Trophoblast cell (in vitro differentiated cells and primary cell): ENCODE measurements at regions not wholly inside any gene's neighbourhood (a gene's known extent, or its start where the extent isn't known, plus 50 kb on each side); places are given as distances from the start of the nearest gene placed in this dataset.

ENCODE experiments used
- DNase-seq, 2 donors: peaks; one replicate each; pipeline ENCODE4 v3.0.0-alpha.2; 2016
- H2AFZ ChIP-seq: 2 replicates; pipeline ENCODE4 v1.6.1; 2013; ENCODE audit warnings: low read length, moderate library complexity, mild to moderate bottlenecking; ENCODE audit not compliant: insufficient read depth, poor library complexity
- H2AK5ac ChIP-seq: 2 replicates; pipeline ENCODE4 v1.6.1; 2013; ENCODE audit warnings: mild to moderate bottlenecking, low read length
- H2BK120ac ChIP-seq: 2 replicates; pipeline ENCODE4 v1.6.1; 2013; ENCODE audit warnings: low read length, mild to moderate bottlenecking, moderate library complexity; ENCODE audit not compliant: insufficient read depth, poor library complexity
- H2BK12ac ChIP-seq: 2 replicates; pipeline ENCODE4 v1.6.1; 2013; ENCODE audit warnings: mild to moderate bottlenecking, low read length, moderate library complexity
- H2BK5ac ChIP-seq: 2 replicates; pipeline ENCODE4 v1.6.1; 2013; ENCODE audit warnings: low read length, low read depth, moderate library complexity, mild to moderate bottlenecking; ENCODE audit not compliant: poor library complexity
- H3K14ac ChIP-seq: 2 replicates; pipeline ENCODE4 v1.6.1; 2013; ENCODE audit warnings: mild to moderate bottlenecking, low read length
- H3K18ac ChIP-seq: 2 replicates; pipeline ENCODE4 v1.6.1; 2013; ENCODE audit warnings: mild to moderate bottlenecking, low read length
- H3K23ac ChIP-seq: 2 replicates; pipeline ENCODE4 v1.6.1; 2013; ENCODE audit warnings: low read length
- H3K27ac ChIP-seq: 2 replicates; pipeline ENCODE4 v1.5.1; 2013; ENCODE audit warnings: low read depth, mild to moderate bottlenecking, inconsistent platforms, low read length, moderate library complexity
- H3K27me3 ChIP-seq: 2 replicates; pipeline ENCODE4 v1.6.1; 2013; ENCODE audit warnings: inconsistent platforms, mild to moderate bottlenecking, low read length, moderate library complexity; ENCODE audit not compliant: insufficient read depth
- H3K36me3 ChIP-seq, 2 experiments: 1 replicate in 1 of 2; 2 replicates in 1 of 2; pipeline ENCODE4 v1.6.1; 2013; ENCODE audit warnings: low read length in 2 of 2, mild to moderate bottlenecking in 2 of 2, moderate library complexity in 1 of 2; ENCODE audit not compliant: insufficient read depth in 2 of 2, control insufficient read depth in 1 of 2
- H3K4ac ChIP-seq: 2 replicates; pipeline ENCODE4 v1.6.1; 2013; ENCODE audit warnings: low read depth, mild to moderate bottlenecking, low read length, moderate library complexity
- H3K4me1 ChIP-seq, 2 experiments: 1 replicate in 1 of 2; 2 replicates in 1 of 2; pipeline ENCODE4 v1.6.1; 2013; ENCODE audit warnings: low read length in 2 of 2, mild to moderate bottlenecking in 2 of 2, moderate library complexity in 1 of 2; ENCODE audit not compliant: insufficient read depth in 2 of 2, control insufficient read depth in 1 of 2
- H3K4me2 ChIP-seq: 2 replicates; pipeline ENCODE4 v1.6.1; 2013; ENCODE audit warnings: inconsistent platforms, mild to moderate bottlenecking, low read length, moderate library complexity
- H3K4me3 ChIP-seq: 2 replicates; pipeline ENCODE4 v1.5.1; 2013; ENCODE audit warnings: mild to moderate bottlenecking, low read depth, low read length, inconsistent platforms
- H3K79me1 ChIP-seq: one replicate; pipeline ENCODE4 v1.6.1; 2013; ENCODE audit warnings: low read length
- H3K79me2 ChIP-seq: 2 replicates; pipeline ENCODE4 v1.6.1; 2013; ENCODE audit warnings: low read length, mild to moderate bottlenecking; ENCODE audit not compliant: control insufficient read depth, insufficient read depth, poor library complexity
- H3K9ac ChIP-seq: 2 replicates; pipeline ENCODE4 v1.6.1; 2013; ENCODE audit warnings: mild to moderate bottlenecking, low read length
- H3K9me3 ChIP-seq: 2 replicates; pipeline ENCODE4 v1.6.1; 2013; ENCODE audit warnings: low read depth, mild to moderate bottlenecking, control low read depth, inconsistent platforms, low read length; ENCODE audit not compliant: insufficient read depth
- H4K12ac ChIP-seq: 2 replicates; pipeline ENCODE4 v1.6.1; 2013; ENCODE audit warnings: low read depth, mild to moderate bottlenecking, low read length, moderate library complexity
- H4K8ac ChIP-seq: 2 replicates; pipeline ENCODE4 v1.6.1; 2013; ENCODE audit warnings: low read depth, mild to moderate bottlenecking, low read length, moderate library complexity
- H4K91ac ChIP-seq: one replicate; pipeline ENCODE4 v1.6.1; 2013; ENCODE audit warnings: low read depth, mild to moderate bottlenecking, low read length, moderate library complexity
- WGBS: extraction: QIAGEN DNeasy Blood & Tissue Kit; methylation state at CpG from one replicate; pipeline ENCODE4 v1.1.7; 2013; ENCODE audit warnings: missing lambda C conversion rate; ENCODE audit not compliant: insufficient read length, insufficient coverage; ENCODE audit errors: extremely low coverage; 5-methylcytosine and 5-hydroxymethylcytosine counted together

GRCh38 chr20:39310363-39310995, 348.3 kb downstream of the DHX35 start:
- no peaks in the 10 kb centered on the region for H3K79me2 ChIP-seq
- no peak overlapping the region for H2BK12ac ChIP-seq
- WGBS = no CpG with 5 or more reads among the region's 9 CpGs

GRCh38 chr20:39309458-39309857, 347.3 kb downstream of the DHX35 start:
- no peaks in the 10 kb centered on the region for H3K79me2 ChIP-seq
- H3K4ac ChIP-seq = no peak overlapping the region
- H2AK5ac ChIP-seq = no peak overlapping the region
- no peak overlapping the region for H2BK120ac ChIP-seq
- H2AFZ ChIP-seq = no peak overlapping the region
- H2BK5ac ChIP-seq = no peak overlapping the region
- H3K4me2 ChIP-seq = no peak overlapping the region
- H4K8ac ChIP-seq = no peak overlapping the region
- H3K4me1 ChIP-seq = no peaks in the 10 kb centered on the region
- H3K4me3 ChIP-seq = no peak overlapping the region
- H4K12ac ChIP-seq = no peak overlapping the region
- H3K36me3 ChIP-seq = no peaks in the 10 kb centered on the region
- no peak overlapping the region for H3K27ac ChIP-seq
- H3K27me3 ChIP-seq = no peaks in the 10 kb centered on the region
- no peak overlapping the region for H2BK12ac ChIP-seq
- H3K18ac ChIP-seq = no peak overlapping the region
- no peak for DNase-seq
- no peaks in the 10 kb centered on the region for H3K79me1 ChIP-seq
- no peaks in the 10 kb centered on the region for H3K9me3 ChIP-seq
- no peak overlapping the region for H4K91ac ChIP-seq
- no peak overlapping the region for H3K9ac ChIP-seq
- H3K23ac ChIP-seq = no peak overlapping the region
- no peak overlapping the region for H3K14ac ChIP-seq

More at GRCh38 chr20:39310363-39310995, 348.3 kb downstream of the DHX35 start:
- Histone ChIP-seq H3K14ac (no peak overlapping the region), H3K4me1 (no peaks in the 10 kb centered on the region), H3K18ac (no peak overlapping the region), H3K79me1 (no peaks in the 10 kb centered on the region), H3K27me3 (no peaks in the 10 kb centered on the region), H2BK5ac (no peak overlapping the region), H3K9me3 (no peaks in the 10 kb centered on the region), H3K4me3 (no peak overlapping the region), H4K8ac (no peak overlapping the region), H2BK120ac (no peak overlapping the region), H4K12ac (no peak overlapping the region), H2AFZ (no peak overlapping the region), H4K91ac (no peak overlapping the region), H3K9ac (no peak overlapping the region), H2AK5ac (no peak overlapping the region), H3K4ac (no peak overlapping the region), H3K4me2 (no peak overlapping the region), H3K27ac (no peak overlapping the region), H3K36me3 (no peaks in the 10 kb centered on the region), H3K23ac (no peak overlapping the region)
- no peak for DNase-seq

GRCh38 chr20:39302312-39302711, 340.2 kb downstream of the DHX35 start:
- no peak overlapping the region for H2BK12ac ChIP-seq
- no peaks in the 10 kb centered on the region for H3K79me2 ChIP-seq
- no peaks in the 10 kb centered on the region for H3K9me3 ChIP-seq
- H3K27me3 ChIP-seq = no peaks in the 10 kb centered on the region
- H4K12ac ChIP-seq = no peak overlapping the region
- H3K36me3 ChIP-seq = no peaks in the 10 kb centered on the region
- no peaks in the 10 kb centered on the region for H3K79me1 ChIP-seq
- H3K23ac ChIP-seq = no peak overlapping the region
- no peak overlapping the region for H3K9ac ChIP-seq
- no peak overlapping the region for H2BK5ac ChIP-seq
- no peak for DNase-seq
- no peak overlapping the region for H2AK5ac ChIP-seq
- no peak overlapping the region for H3K4me2 ChIP-seq
- no peak overlapping the region for H3K14ac ChIP-seq
- no peak overlapping the region for H4K8ac ChIP-seq
- H3K4me3 ChIP-seq = no peak overlapping the region
- H2AFZ ChIP-seq = no peak overlapping the region
- no peaks in the 10 kb centered on the region for H3K4me1 ChIP-seq
- no peak overlapping the region for H3K27ac ChIP-seq
- no peak overlapping the region for H3K4ac ChIP-seq
- no peak overlapping the region for H4K91ac ChIP-seq
- no CpG with 5 or more reads among the region's 4 CpGs for WGBS
- H2BK120ac ChIP-seq = no peak overlapping the region
- H3K18ac ChIP-seq = no peak overlapping the region

GRCh38 chr20:39299783-39300182, 337.6 kb downstream of the DHX35 start:
- no peaks in the 10 kb centered on the region for H3K36me3 ChIP-seq
- H3K18ac ChIP-seq = no peak overlapping the region
- no peak overlapping the region for H2AFZ ChIP-seq
- H3K9ac ChIP-seq = no peak overlapping the region
- no peak overlapping the region for H3K4me2 ChIP-seq
- no peak overlapping the region for H2AK5ac ChIP-seq
- DNase-seq = no peak
- H3K79me1 ChIP-seq = no peaks in the 10 kb centered on the region
- no peak overlapping the region for H4K91ac ChIP-seq
- H3K27me3 ChIP-seq = no peaks in the 10 kb centered on the region
- no peak overlapping the region for H3K23ac ChIP-seq
- no peak overlapping the region for H3K14ac ChIP-seq
- no peak overlapping the region for H2BK120ac ChIP-seq
- no peak overlapping the region for H4K8ac ChIP-seq
- no peak overlapping the region for H2BK5ac ChIP-seq
- no peak overlapping the region for H3K27ac ChIP-seq
- no peak overlapping the region for H2BK12ac ChIP-seq
- no peak overlapping the region for H3K4me3 ChIP-seq
- no peaks in the 10 kb centered on the region for H3K4me1 ChIP-seq
- H3K79me2 ChIP-seq = no peaks in the 10 kb centered on the region
- no peak overlapping the region for H4K12ac ChIP-seq
- no peak overlapping the region for H3K4ac ChIP-seq
- no peaks in the 10 kb centered on the region for H3K9me3 ChIP-seq
- no CpG with 5 or more reads among the region's 2 CpGs for WGBS
